Pancreas (tissue), 10 donors: ENCODE measurements at regions not wholly inside any gene's neighbourhood (a gene's known extent, or its start where the extent isn't known, plus 50 kb on each side); places are given as distances from the start of the nearest gene placed in this dataset.

Experiments
- ATAC-seq, 4 donors: fragments of 200-7000 bp; cut with Tn5 transposase; one replicate each; pipeline versions ENCODE4 v1.8.0 to v1.9.1; 2020; ENCODE audit warnings: mild to moderate bottlenecking in 4 of 4, moderate library complexity in 4 of 4
- DNase-seq, 6 donors: peaks; one replicate each; pipeline ENCODE4 v3.0.0-alpha.2; 2020
- FAIRE-seq: peaks from 2 replicates; lab custom pipeline; 2012; peaks lifted over from hg19 to GRCh38; lab: Jason Lieb, UNC
- H3K27ac ChIP-seq, 4 donors: fragments of 200-600 bp; sonication (generic); 1 replicate in 3 of 4; 2 replicates in 1 of 4; pipeline versions ENCODE4 v1.5.0 to v1.8.0; 2020
- H3K27me3 ChIP-seq, 4 donors: fragments of 200-600 bp; one replicate each; pipeline ENCODE4 v1.8.0; 2021
- H3K36me3 ChIP-seq, 3 donors: fragments of 200-600 bp; sonication (generic) in 1 of 3; one replicate each; pipeline versions ENCODE4 v1.5.0 to v1.8.0; 2020 to 2021
- H3K4me1 ChIP-seq, 3 donors: fragments of 200-600 bp; one replicate each; pipeline ENCODE4 v1.8.0; 2021
- H3K4me3 ChIP-seq, 4 donors: fragments of 200-600 bp; sonication (generic) in 2 of 4; one replicate each; pipeline versions ENCODE4 v1.5.0 to v1.8.0; 2020 to 2021
- H3K9me3 ChIP-seq, 4 donors: fragments of 200-600 bp; one replicate each; pipeline ENCODE4 v1.8.0; 2021
- CTCF ChIP-seq, 4 donors: fragments of 200-600 bp; sonication (generic) in 3 of 4; IDR thresholded peaks; one replicate each; pipeline versions ENCODE4 v1.5.0 to v1.8.0; 2021; ENCODE audit warnings: antibody characterized with exemption in 4 of 4
- WGBS, 2 donors: extraction: QIAGEN DNeasy Blood & Tissue Kit; methylation state at CpG; one replicate each; pipeline ENCODE4 v1.1.7; 2013; 5-methylcytosine and 5-hydroxymethylcytosine counted together
- intact Hi-C, 3 donors: fragments of 100-400 bp; cut with DNase I; formaldehyde crosslinking; loops; one replicate each; pipeline versions ENCODE4 v1.11.1 to v1.14.2; 2022
- donor health status: healthy with polysubstance abuse.
- donor health status: DM: no; HTN: no; CAD: no; lungs with moderate emphysema.
- donor health status: DM: no; HTN: no; CAD: no.
- donor health status: control.
- donor health status: control.
- donor health status: Bipolar disorder and iron deficiency.
- donor health status: DM: yes; HTN: yes; CAD: no.
- donor health status: DM: no; HTN: no; CAD: no.
- donor health status: DM: no; HTN: no; CAD: no.
- donor health status: DM: yes; HTN: yes; CAD: no.

DNA sequence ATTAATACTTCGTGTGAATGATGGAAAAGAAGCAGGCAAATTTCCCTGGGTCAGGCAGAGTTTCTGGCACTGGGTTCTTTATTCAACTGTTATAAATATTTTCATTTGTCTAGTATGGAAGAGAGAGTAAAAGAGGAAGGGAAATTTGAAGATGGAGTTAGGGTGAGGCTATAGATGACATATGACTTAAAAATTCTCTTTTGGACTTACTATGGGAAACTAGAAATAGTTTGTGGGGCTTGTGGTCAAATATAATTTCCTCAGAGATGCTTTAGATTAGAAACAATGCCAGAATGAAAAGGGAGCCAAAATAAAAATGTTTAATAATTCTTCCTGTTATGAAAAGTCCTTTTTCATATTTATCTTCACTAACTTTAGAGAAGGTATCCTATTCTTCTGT lies 103.2 kb downstream of the GC start:
- no peak overlapping the region for H3K4me3 ChIP-seq
- TF ChIP-seq CTCF (IDR thresholded peaks at IDR 0.05) = no peak
- 61 to 70% methylated on average over 1 of the region's 1 CpG for WGBS, 2 donors
- no peak overlapping the region for H3K27ac ChIP-seq
- no peaks in the 10 kb centered on the region for H3K9me3 ChIP-seq
- H3K4me1 ChIP-seq = peaks cover 2 to 6% (median 4%) of the 10 kb centered on the region in 3 donors
- FAIRE-seq = no peak
- H3K36me3 ChIP-seq = no peaks in the 10 kb centered on the region
- ATAC-seq = no peak
- DNase-seq = no peak
- intact Hi-C loops = no loop called here
- H3K27me3 ChIP-seq = no peaks in the 10 kb centered on the region

DNA sequence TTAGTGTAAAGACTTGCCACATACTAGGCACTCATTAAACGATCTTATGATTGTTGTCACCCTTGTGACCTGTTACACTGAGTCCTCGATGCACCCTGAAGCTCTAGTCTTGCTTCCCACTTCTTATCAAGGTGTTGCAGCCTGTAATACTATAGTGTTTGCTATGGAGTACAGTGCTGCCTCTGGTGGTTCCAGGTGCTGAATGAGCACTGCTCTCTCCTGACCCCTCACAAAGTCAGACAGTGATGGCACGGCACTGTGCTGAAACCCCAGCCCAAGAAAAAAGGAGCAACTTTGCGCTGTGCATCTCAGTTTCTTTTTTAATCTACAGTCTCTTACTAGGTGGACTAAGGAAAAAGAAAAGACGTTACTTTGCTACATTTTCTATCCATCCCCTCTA lies 106.3 kb downstream of the GC start:
- H3K9me3 ChIP-seq = no peaks in the 10 kb centered on the region
- H3K4me3 ChIP-seq = no peak overlapping the region
- WGBS, 2 donors = 74 to 77% methylated on average over 5 of the region's 5 CpGs
- intact Hi-C loops = no loop called here
- no peaks in the 10 kb centered on the region for H3K36me3 ChIP-seq
- no peak for DNase-seq
- no peaks in the 10 kb centered on the region for H3K4me1 ChIP-seq
- H3K27ac ChIP-seq = no peak overlapping the region
- no peak for FAIRE-seq
- TF ChIP-seq CTCF (IDR thresholded peaks at IDR 0.05) = no peak
- no peak for ATAC-seq
- H3K27me3 ChIP-seq = no peaks in the 10 kb centered on the region

DNA sequence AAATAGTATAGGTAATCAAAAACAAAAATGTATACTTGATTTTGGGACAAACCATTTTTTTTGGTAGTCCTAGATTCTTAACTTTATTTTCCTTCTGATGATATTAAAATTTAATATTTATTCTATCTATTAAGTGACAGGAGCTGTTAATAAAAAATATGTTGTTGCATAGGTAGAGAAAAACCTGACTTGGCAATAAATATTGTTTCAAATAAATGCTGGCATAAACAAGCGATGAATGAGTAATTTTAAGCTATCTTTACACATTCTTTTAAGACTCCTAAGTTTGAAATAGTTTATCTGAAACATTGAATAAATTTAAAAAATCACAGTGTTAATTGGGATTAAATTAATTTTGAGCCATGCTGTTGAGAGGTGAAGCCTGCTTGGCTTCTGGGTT lies 114.6 kb downstream of the GC start:
- Histone ChIP-seq H3K4me3 (no peak overlapping the region), H3K4me1 (no peaks in the 10 kb centered on the region), H3K27me3 (no peaks in the 10 kb centered on the region), H3K27ac (no peak overlapping the region), H3K36me3 (no peaks in the 10 kb centered on the region), H3K9me3 (no peaks in the 10 kb centered on the region)
- FAIRE-seq = no peak
- no peak for DNase-seq
- WGBS, 2 donors = 98 to 100% methylated on average over 1 of the region's 1 CpG
- no peak for ATAC-seq
- no peak for TF ChIP-seq CTCF (IDR thresholded peaks at IDR 0.05)
- intact Hi-C loops = no loop called here

GRCh38 chr4:71665358-71665757 lies 118.5 kb downstream of the GC start:
- TF ChIP-seq CTCF (IDR thresholded peaks at IDR 0.05) = no peak
- ATAC-seq (no peak), FAIRE-seq (no peak), DNase-seq (no peak)
- H3K27ac ChIP-seq = no peak overlapping the region
- 40 to 42% methylated on average over 4 of the region's 4 CpGs for WGBS, 2 donors
- H3K4me3 ChIP-seq = no peak overlapping the region
- no peaks in the 10 kb centered on the region for H3K4me1 ChIP-seq
- no peaks in the 10 kb centered on the region for H3K36me3 ChIP-seq
- H3K27me3 ChIP-seq = no peaks in the 10 kb centered on the region
- intact Hi-C loops = no loop called here
- H3K9me3 ChIP-seq = no peaks in the 10 kb centered on the region

DNA sequence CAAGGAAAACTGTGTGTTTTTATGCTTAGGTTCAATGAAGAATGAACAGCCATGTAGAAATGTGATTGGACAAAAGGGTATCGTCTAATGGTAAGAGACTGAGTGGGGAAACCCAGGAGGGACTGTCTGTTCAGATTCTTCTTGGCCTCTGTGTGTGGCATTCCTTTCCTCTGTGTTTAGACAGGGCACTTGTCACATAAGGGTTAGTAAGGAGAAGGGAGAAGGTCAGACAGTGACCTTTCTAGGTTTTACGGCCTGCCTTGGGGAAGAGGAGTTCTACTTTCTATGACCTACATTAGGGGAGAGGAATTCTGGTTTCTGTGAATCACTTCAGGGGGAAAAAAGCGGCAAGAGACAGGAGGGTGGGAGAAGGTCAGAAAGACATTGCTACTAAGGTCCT lies 119.5 kb downstream of the GC start:
- no peak for FAIRE-seq
- no peaks in the 10 kb centered on the region for H3K36me3 ChIP-seq

More for the DNA sequence above, 119.5 kb downstream of the GC start:
- intact Hi-C loops = no loop called here
- WGBS, 2 donors = 89 to 93% methylated on average over 3 of the region's 3 CpGs
- Histone ChIP-seq H3K4me1 (no peaks in the 10 kb centered on the region), H3K27me3 (no peaks in the 10 kb centered on the region), H3K4me3 (no peak overlapping the region), H3K27ac (no peak overlapping the region), H3K9me3 (no peaks in the 10 kb centered on the region)
- no peak for TF ChIP-seq CTCF (IDR thresholded peaks at IDR 0.05)
- no peak for DNase-seq
- ATAC-seq = no peak
